ENCODE measurements at regions not wholly inside any gene's neighbourhood (a gene's known extent, or its start where the extent isn't known, plus 50 kb on each side); places are given as distances from the start of the nearest gene placed in this dataset.

DNA sequence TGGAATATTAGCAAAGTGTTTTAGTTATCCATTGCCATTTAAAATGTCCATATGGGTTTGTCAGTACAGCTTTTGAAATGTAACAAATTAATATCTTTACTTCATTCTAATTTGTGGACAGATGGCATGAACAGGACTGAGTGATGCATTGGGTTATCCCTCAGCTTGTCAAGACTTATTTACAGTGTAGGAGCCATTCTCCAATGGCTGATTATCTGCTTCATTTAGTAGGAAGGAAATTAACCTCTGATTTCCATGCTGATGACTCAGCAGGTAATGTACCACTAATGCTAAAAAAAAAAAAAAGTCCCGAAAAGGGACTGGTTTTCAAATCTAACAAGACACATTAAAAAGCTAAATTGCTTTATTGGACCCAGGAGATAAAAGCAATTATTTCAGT, 1149.0 kb upstream of the USP15 start:
- H3K4me3 ChIP-seq (ENCODE audit: low read length): no peak overlapping the region
- H3K9me3 ChIP-seq (ENCODE audit: control insufficient read depth, insufficient read depth, low read length): no peaks in the 10 kb centered on the region
- no peaks in the 10 kb centered on the region for H3K27me3 ChIP-seq (ENCODE audit: control insufficient read depth, low read length)
- H3K4me1 ChIP-seq (ENCODE audit: control insufficient read depth, low read length): no peaks in the 10 kb centered on the region
- no peak overlapping the region for H3K4me2 ChIP-seq (ENCODE audit: low read length)
- H3K36me3 ChIP-seq (ENCODE audit: control insufficient read depth, low read length): no peaks in the 10 kb centered on the region
- no peaks in the 10 kb centered on the region for H3F3A ChIP-seq (ENCODE audit: control insufficient read depth, insufficient read depth)
- no peaks in the 10 kb centered on the region for H3K79me2 ChIP-seq (ENCODE audit: control insufficient read depth, low read length)
- TF ChIP-seq EZH2phosphoT487 (IDR thresholded peaks at IDR 0.05; ENCODE audit: borderline replicate concordance, low read length): no peak
- TF ChIP-seq, protein P1, sequence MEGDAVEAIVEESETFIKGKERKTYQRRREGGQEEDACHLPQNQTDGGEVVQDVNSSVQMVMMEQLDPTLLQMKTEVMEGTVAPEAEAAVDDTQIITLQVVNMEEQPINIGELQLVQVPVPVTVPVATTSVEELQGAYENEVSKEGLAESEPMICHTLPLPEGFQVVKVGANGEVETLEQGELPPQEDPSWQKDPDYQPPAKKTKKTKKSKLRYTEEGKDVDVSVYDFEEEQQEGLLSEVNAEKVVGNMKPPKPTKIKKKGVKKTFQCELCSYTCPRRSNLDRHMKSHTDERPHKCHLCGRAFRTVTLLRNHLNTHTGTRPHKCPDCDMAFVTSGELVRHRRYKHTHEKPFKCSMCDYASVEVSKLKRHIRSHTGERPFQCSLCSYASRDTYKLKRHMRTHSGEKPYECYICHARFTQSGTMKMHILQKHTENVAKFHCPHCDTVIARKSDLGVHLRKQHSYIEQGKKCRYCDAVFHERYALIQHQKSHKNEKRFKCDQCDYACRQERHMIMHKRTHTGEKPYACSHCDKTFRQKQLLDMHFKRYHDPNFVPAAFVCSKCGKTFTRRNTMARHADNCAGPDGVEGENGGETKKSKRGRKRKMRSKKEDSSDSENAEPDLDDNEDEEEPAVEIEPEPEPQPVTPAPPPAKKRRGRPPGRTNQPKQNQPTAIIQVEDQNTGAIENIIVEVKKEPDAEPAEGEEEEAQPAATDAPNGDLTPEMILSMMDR (IDR thresholded peaks at IDR 0.05; ENCODE audit: low read depth, low read length, poor library complexity, severe bottlenecking): no peak
- H3K9me2 ChIP-seq (replicated peaks; ENCODE audit: control insufficient read depth, low read length): no peaks in the 10 kb centered on the region
- H4K20me1 ChIP-seq (ENCODE audit: control insufficient read depth, insufficient read depth, low read depth, low read length): no peaks in the 10 kb centered on the region
- H3K27ac ChIP-seq (ENCODE audit: low read depth, low read length): no peak overlapping the region

DNA sequence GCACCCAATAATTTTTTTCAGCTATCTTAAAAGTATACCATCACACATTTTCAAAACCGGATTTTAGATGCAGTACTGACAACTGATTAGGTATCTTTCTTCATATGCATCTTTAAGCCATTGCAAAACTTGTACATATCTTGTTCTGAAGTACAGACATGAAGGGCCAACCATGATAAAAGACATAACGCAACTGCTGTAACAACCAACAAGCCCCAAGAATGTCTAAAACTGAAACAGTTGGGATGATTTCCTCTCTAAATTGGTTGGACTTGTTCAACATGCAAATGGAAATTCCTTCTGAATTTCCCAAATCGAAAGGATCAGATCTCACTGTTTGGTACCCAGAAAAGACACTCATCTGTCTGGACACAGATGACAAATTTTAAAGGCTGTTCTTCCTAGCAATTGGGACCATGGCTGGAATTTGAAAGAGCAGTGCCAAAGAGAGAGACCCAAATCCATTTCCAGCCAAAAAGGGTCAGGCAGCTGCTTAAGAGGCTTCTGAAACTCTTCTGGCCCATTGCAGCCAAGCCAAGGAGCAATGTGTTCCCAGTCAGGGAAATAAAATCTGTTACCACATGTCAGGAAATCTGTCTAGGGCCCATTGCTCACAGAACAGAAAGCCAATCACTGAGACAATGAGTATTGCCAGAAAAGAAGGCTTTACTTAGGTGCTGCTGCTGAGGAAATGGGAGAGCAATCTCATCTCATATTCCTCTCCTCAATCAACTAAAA, 1122.4 kb upstream of the USP15 start:
- no peaks in the 10 kb centered on the region for H3K4me1 ChIP-seq (ENCODE audit: control insufficient read depth, low read length)
- no peak for TF ChIP-seq EZH2phosphoT487 (IDR thresholded peaks at IDR 0.05; ENCODE audit: borderline replicate concordance, low read length)
- TF ChIP-seq, protein P1 (IDR thresholded peaks at IDR 0.05; ENCODE audit: low read depth, low read length, poor library complexity, severe bottlenecking): no peak
- no peak overlapping the region for H3K4me2 ChIP-seq (ENCODE audit: low read length)
- H3K9me3 ChIP-seq (ENCODE audit: control insufficient read depth, insufficient read depth, low read length): no peaks in the 10 kb centered on the region
- no peaks in the 10 kb centered on the region for H3F3A ChIP-seq (ENCODE audit: control insufficient read depth, insufficient read depth)
- H3K9me2 ChIP-seq (replicated peaks; ENCODE audit: control insufficient read depth, low read length): no peaks in the 10 kb centered on the region
- H3K27me3 ChIP-seq (ENCODE audit: control insufficient read depth, low read length): no peaks in the 10 kb centered on the region
- no peak overlapping the region for H3K27ac ChIP-seq (ENCODE audit: low read depth, low read length)
- no peaks in the 10 kb centered on the region for H3K79me2 ChIP-seq (ENCODE audit: control insufficient read depth, low read length)
- H3K4me3 ChIP-seq (ENCODE audit: low read length): no peak overlapping the region
- no peaks in the 10 kb centered on the region for H4K20me1 ChIP-seq (ENCODE audit: control insufficient read depth, insufficient read depth, low read depth, low read length)
- H3K36me3 ChIP-seq (ENCODE audit: control insufficient read depth, low read length): no peaks in the 10 kb centered on the region

DNA sequence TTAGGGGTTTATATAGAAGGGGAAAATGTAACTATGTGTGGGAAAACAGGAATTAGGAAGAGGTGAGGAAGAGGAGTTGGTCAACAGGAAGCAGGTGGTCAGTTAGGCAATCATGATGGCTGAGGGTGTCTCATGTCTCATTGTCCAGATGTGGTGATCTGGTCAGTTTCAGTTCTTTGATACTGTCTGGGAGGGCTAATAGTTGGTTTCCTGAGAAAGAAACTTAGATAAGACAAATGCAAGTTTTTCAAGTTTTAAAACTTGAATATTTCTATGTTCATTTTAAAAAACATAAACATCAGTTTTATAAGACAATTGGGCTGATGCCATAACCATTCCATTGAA, 1121.8 kb upstream of the USP15 start:
- Histone ChIP-seq H3K9me2 (replicated peaks; ENCODE audit: control insufficient read depth, low read length) (no peaks in the 10 kb centered on the region), H3K4me1 (ENCODE audit: control insufficient read depth, low read length) (no peaks in the 10 kb centered on the region)

More for the DNA sequence above, 1121.8 kb upstream of the USP15 start:
- Histone ChIP-seq H3K4me3 (ENCODE audit: low read length) (no peak overlapping the region), H3K27ac (ENCODE audit: low read depth, low read length) (no peak overlapping the region), H3K4me2 (ENCODE audit: low read length) (no peak overlapping the region), H3K36me3 (ENCODE audit: control insufficient read depth, low read length) (no peaks in the 10 kb centered on the region), H3K27me3 (ENCODE audit: control insufficient read depth, low read length) (no peaks in the 10 kb centered on the region), H3K79me2 (ENCODE audit: control insufficient read depth, low read length) (no peaks in the 10 kb centered on the region), H3F3A (ENCODE audit: control insufficient read depth, insufficient read depth) (no peaks in the 10 kb centered on the region), H4K20me1 (ENCODE audit: control insufficient read depth, insufficient read depth, low read depth, low read length) (no peaks in the 10 kb centered on the region), H3K9me3 (ENCODE audit: control insufficient read depth, insufficient read depth, low read length) (no peaks in the 10 kb centered on the region)
- TF ChIP-seq EZH2phosphoT487 (IDR thresholded peaks at IDR 0.05; ENCODE audit: borderline replicate concordance, low read length): no peak
- TF ChIP-seq, protein P1 (IDR thresholded peaks at IDR 0.05; ENCODE audit: low read depth, low read length, poor library complexity, severe bottlenecking): no peak

Measured in DOHH2 (cell line).